GM06990 (cell line): ENCODE measurements at regions not wholly inside any gene's neighbourhood (a gene's known extent, or its start where the extent isn't known, plus 50 kb on each side); places are given as distances from the start of the nearest gene placed in this dataset.
"Not testable (repeated sequence)": the region's sequence is repeated elsewhere in the genome, so short reads cannot be mapped to it uniquely, and the experiment has no call there.

Experiments
- DNase-seq: peaks from one replicate; pipeline ENCODE4 v3.0.0-alpha.2; 2011; ENCODE audit not compliant: insufficient read length; ENCODE audit errors: extremely low read depth
- H3K27me3 ChIP-seq: replicated peaks from 2 replicates; pipeline ENCODE4 v1.6.0; 2011; ENCODE audit warnings: low read length; ENCODE audit not compliant: control insufficient read depth, insufficient read depth
- H3K36me3 ChIP-seq: 2 replicates; pipeline ENCODE4 v1.5.1; 2011; ENCODE audit warnings: low read length; ENCODE audit not compliant: control insufficient read depth, insufficient read depth
- H3K4me3 ChIP-seq: replicated peaks from 2 replicates; pipeline ENCODE4 v1.5.1; 2011; ENCODE audit warnings: low read depth, mild to moderate bottlenecking, control low read depth, low read length
- TF ChIP-seq, protein P1 (sequence below): IDR thresholded peaks from 2 replicates; pipeline ENCODE4 v1.5.1; 2011; ENCODE audit warnings: low read length, control low read depth, mild to moderate bottlenecking, inconsistent platforms; ENCODE audit not compliant: insufficient read depth, poor library complexity, severe bottlenecking

DNA sequence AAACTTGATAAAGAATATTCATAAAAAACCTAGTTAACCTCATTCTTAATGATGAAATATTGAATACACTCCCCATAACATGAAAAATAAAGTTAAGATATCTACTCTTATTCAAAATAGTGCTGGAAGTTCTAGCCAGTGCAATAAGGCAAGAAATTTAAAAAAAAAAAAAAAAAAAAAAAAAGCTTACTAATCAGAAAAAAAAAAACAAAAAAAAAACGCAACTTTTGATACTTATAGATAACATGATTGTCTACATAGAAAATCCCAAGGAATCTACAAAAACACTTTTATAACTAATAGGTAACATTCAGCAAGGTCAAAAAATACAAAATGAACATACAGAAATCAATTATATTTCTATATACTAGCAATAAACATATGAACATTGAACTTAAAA lies 515.6 kb downstream of the UQCRFS1 start:
- TF ChIP-seq, protein P1, sequence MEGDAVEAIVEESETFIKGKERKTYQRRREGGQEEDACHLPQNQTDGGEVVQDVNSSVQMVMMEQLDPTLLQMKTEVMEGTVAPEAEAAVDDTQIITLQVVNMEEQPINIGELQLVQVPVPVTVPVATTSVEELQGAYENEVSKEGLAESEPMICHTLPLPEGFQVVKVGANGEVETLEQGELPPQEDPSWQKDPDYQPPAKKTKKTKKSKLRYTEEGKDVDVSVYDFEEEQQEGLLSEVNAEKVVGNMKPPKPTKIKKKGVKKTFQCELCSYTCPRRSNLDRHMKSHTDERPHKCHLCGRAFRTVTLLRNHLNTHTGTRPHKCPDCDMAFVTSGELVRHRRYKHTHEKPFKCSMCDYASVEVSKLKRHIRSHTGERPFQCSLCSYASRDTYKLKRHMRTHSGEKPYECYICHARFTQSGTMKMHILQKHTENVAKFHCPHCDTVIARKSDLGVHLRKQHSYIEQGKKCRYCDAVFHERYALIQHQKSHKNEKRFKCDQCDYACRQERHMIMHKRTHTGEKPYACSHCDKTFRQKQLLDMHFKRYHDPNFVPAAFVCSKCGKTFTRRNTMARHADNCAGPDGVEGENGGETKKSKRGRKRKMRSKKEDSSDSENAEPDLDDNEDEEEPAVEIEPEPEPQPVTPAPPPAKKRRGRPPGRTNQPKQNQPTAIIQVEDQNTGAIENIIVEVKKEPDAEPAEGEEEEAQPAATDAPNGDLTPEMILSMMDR = no peak
- no peaks in the 10 kb centered on the region for H3K27me3 ChIP-seq
- no peaks in the 10 kb centered on the region for H3K36me3 ChIP-seq
- H3K4me3 ChIP-seq = no peak overlapping the region
- DNase-seq = no peak

DNA sequence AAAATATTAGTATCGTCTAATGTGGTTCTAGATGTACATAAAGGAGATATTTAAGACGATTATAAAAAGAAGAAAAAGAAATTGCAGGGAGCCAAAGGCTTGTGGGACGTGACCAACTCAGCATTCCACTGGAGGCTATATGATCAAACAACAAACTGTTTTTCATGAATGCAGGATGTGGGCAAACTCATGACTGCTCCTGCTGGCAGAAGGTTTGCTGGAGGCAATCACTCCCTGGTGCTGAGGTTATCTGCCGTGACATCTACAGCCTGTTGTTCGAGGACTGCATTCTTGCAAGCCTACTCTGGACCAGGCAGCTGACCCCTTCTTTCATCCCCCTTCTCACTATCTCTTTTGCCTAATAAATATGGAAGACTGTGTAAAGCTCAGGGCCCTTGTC lies 518.1 kb downstream of the UQCRFS1 start:
- H3K4me3 ChIP-seq = no peak overlapping the region
- no peak for DNase-seq
- no peaks in the 10 kb centered on the region for H3K27me3 ChIP-seq
- no peaks in the 10 kb centered on the region for H3K36me3 ChIP-seq
- TF ChIP-seq, protein P1 = no peak

DNA sequence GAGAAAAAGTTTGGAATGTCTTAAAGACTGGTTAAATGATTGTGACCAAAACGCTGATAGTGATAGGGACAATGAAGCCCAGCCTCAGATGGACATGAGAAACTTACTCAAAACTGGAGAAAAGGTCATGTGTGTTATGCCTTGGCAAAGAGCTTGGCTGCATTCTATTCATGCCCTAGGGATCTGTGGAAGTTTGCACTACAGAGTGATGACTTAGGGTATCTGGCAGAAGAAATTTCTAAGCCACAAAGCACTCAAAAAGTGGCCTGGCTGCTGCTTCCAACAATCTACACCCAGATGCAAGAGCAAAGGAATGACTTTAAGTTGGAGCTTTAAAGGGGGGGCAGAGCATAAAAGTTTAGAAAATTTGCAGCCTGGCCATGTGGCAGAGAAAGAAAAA lies 521.3 kb downstream of the UQCRFS1 start:
- Histone ChIP-seq H3K4me3 (no peak overlapping the region), H3K36me3 (no peaks in the 10 kb centered on the region), H3K27me3 (no peaks in the 10 kb centered on the region)
- no peak for DNase-seq
- TF ChIP-seq, protein P1 = no peak

DNA sequence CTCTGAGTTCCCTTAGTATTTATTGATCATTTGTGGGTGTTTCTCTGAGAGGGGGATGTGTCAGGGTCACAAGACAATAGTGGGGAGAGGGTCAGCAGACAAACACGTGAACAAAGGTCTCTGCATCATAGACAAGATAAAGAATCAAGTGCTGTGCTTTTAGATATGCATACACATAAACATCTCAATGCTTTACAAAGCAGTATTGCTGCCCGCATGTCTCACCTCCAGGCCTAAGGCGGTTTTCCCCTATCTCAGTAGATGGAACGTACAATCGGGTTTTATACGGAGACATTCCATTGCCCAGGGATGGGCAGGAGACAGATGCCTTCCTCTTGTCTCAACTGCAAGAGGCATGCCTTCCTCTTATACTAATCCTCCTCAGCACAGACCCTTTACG lies 523.5 kb downstream of the UQCRFS1 start:
- DNase-seq, H3K4me3 ChIP-seq, H3K36me3 ChIP-seq, H3K27me3 ChIP-seq: not testable (repeated sequence)

DNA sequence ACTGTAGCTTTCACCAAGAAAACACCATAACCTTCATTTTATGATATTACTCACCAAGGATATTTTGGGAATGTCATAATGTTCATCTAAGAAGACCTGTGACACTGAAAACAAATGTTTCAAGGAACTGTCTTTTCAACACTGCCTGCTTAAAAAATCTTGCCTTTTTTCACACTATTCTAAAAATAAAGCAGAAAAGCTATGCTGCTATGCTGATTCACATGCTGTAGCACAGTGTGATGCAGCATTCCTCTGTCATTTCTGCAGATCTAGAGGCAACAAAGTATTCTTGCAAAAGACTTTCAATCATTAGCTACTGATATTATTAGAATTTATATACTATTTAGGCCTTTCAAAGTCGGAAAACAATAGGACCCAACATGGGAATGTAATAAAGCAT lies 525.7 kb downstream of the UQCRFS1 start:
- no peaks in the 10 kb centered on the region for H3K36me3 ChIP-seq
- no peaks in the 10 kb centered on the region for H3K27me3 ChIP-seq
- DNase-seq = no peak
- TF ChIP-seq, protein P1 = no peak
- no peak overlapping the region for H3K4me3 ChIP-seq

DNA sequence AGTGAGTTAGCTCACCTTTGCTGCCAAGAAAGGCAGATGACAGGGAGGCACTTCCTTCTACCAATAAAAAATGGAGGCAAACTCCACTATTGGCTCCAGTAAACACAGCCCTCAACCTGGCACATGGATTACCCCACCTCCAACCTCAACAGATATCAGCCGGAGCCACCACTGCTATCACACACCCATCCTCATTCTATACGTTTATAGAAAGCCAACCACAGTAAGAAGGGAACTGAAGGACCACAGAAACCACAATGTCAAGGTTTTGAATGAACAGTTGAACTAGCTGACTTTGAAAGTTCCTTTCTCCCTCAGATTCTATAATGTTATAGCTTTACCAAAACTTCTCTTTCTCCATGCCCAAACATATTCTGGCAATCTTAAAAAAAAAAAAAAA lies 526.2 kb downstream of the UQCRFS1 start:
- no peak overlapping the region for H3K4me3 ChIP-seq
- TF ChIP-seq, protein P1 = no peak
- no peak for DNase-seq

More for the DNA sequence above, 526.2 kb downstream of the UQCRFS1 start:
- Histone ChIP-seq H3K27me3 (no peaks in the 10 kb centered on the region), H3K36me3 (no peaks in the 10 kb centered on the region)
